Sigmoid colon (tissue), 4 donors: ENCODE measurements at regions not wholly inside any gene's neighbourhood (a gene's known extent, or its start where the extent isn't known, plus 50 kb on each side); places are given as distances from the start of the nearest gene placed in this dataset.

Experiments
- EP300 ChIP-seq, 4 donors: sonication (generic); formaldehyde crosslinking; IDR thresholded peaks; one replicate each; pipeline ENCODE4 v1.6.1; 2017; ENCODE audit warnings: antibody characterized with exemption in 4 of 4
- POLR2A ChIP-seq, 2 donors: fragments of 450-650 bp; IDR thresholded peaks; one replicate each; pipeline ENCODE4 v1.6.1; 2016; ENCODE audit warnings: antibody characterized with exemption in 2 of 2, mild to moderate bottlenecking in 2 of 2, moderate library complexity in 2 of 2
- POLR2AphosphoS5 ChIP-seq, 4 donors: sonication (generic); formaldehyde crosslinking; IDR thresholded peaks; one replicate each; pipeline ENCODE4 v1.6.1; 2017; ENCODE audit warnings: antibody characterized with exemption in 4 of 4
- TF ChIP-seq, protein P1 (sequence below), 4 experiments: fragments of 450-650 bp in 3 of 4; fragments of 200-600 bp in 1 of 4; IDR thresholded peaks; one replicate each; pipeline ENCODE4 v1.5.1; 2016 to 2019; ENCODE audit warnings: antibody characterized with exemption in 4 of 4, mild to moderate bottlenecking in 3 of 4, moderate library complexity in 2 of 4

DNA sequence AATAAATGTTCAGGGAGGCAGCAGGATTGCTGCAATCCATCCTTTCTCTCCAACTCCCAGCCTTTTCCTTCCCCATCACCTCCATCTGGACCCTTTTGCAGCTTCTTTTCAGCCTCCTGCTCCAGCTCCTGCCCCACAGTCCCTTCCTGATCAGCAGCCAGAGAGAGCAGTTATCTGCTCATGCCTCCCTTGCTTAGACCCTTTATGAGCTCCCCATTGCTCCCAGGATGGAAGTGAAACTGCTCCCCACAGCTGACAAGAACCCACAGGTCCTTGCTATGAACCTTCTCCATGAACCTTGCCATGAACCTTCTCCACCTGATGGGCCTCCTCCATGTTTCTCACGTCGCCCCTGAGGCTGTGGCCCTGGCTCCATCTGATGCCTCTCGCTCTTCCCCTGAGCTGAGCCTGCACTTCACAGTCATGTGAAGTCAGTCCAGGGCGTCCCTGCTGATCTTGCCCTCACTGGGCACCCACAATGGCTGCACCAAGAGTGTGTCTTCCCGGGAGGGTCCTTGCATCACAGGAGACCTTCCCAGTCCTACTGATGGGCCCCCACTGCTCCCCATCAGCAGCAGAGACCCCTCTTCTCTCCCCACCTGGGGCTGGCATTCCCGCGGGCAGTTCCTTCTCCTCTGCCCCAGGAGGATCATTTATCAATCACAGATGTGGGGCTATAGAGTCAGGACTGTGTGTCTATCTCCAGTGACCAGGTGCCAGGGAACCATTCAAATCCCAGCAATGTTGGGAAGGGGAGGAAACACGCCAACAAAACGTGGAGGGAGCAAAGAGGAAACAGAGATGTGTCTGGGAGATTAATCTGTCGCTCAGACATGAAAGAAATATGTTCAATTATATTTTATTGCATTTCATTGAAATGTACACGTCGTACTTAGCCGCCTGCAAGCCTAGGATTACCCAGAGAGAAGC, 73.1 kb downstream of the MATN1 start:
- no peak for TF ChIP-seq POLR2A (IDR thresholded peaks at IDR 0.05)
- no peak for TF ChIP-seq EP300 (IDR thresholded peaks at IDR 0.05)
- TF ChIP-seq, protein P1, sequence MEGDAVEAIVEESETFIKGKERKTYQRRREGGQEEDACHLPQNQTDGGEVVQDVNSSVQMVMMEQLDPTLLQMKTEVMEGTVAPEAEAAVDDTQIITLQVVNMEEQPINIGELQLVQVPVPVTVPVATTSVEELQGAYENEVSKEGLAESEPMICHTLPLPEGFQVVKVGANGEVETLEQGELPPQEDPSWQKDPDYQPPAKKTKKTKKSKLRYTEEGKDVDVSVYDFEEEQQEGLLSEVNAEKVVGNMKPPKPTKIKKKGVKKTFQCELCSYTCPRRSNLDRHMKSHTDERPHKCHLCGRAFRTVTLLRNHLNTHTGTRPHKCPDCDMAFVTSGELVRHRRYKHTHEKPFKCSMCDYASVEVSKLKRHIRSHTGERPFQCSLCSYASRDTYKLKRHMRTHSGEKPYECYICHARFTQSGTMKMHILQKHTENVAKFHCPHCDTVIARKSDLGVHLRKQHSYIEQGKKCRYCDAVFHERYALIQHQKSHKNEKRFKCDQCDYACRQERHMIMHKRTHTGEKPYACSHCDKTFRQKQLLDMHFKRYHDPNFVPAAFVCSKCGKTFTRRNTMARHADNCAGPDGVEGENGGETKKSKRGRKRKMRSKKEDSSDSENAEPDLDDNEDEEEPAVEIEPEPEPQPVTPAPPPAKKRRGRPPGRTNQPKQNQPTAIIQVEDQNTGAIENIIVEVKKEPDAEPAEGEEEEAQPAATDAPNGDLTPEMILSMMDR (IDR thresholded peaks at IDR 0.05): no peak
- no peak for TF ChIP-seq POLR2AphosphoS5 (IDR thresholded peaks at IDR 0.05)
